Myocyte (in vitro differentiated cells): ENCODE measurements at regions not wholly inside any gene's neighbourhood (a gene's known extent, or its start where the extent isn't known, plus 50 kb on each side); places are given as distances from the start of the nearest gene placed in this dataset.

ENCODE experiments used
- DNase-seq: peaks from one replicate; pipeline ENCODE4 v3.0.0-alpha.2; 2012; ENCODE audit warnings: low read depth

- no peak for DNase-seq
These were observed 322.9 kb downstream of the NFIB start for GRCh38 chr9:13990994-13991393.

GRCh38 chr9:13990331-13990730 lies 323.6 kb downstream of the NFIB start:
- peak; percentile 52 for DNase-seq

- no peak for DNase-seq
These were observed 325.0 kb downstream of the NFIB start for GRCh38 chr9:13988944-13989343.

- DNase-seq, result no peak
These were observed 330.3 kb downstream of the NFIB start for GRCh38 chr9:13983607-13984006.

- no peak for DNase-seq
These were observed 334.0 kb downstream of the NFIB start for GRCh38 chr9:13979941-13980318.

- DNase-seq, result no peak
These were observed 338.2 kb downstream of the NFIB start for GRCh38 chr9:13975611-13976290.

- DNase-seq, result peak; percentile 88
These were observed 339.1 kb downstream of the NFIB start for GRCh38 chr9:13974891-13975290.

- DNase-seq, result no peak
These were observed 341.8 kb downstream of the NFIB start for GRCh38 chr9:13971966-13972655.

- DNase-seq, result no peak
These were observed 342.5 kb downstream of the NFIB start for GRCh38 chr9:13971415-13971814.

- DNase-seq, result no peak
These were observed 343.5 kb downstream of the NFIB start for GRCh38 chr9:13970426-13970825.

GRCh38 chr9:13970018-13970417 lies 343.9 kb downstream of the NFIB start:
- no peak for DNase-seq

GRCh38 chr9:13967438-13967837 lies 346.5 kb downstream of the NFIB start:
- DNase-seq, result no peak

GRCh38 chr9:13967011-13967410 lies 346.9 kb downstream of the NFIB start:
- no peak for DNase-seq

GRCh38 chr9:13963005-13963653 lies 350.8 kb downstream of the NFIB start:
- DNase-seq, result peak; percentile 52

GRCh38 chr9:13962006-13962405 lies 351.9 kb downstream of the NFIB start:
- DNase-seq, result no peak

GRCh38 chr9:13960011-13960765 lies 353.8 kb downstream of the NFIB start:
- DNase-seq, result no peak

- no peak for DNase-seq
These were observed 355.3 kb downstream of the NFIB start for GRCh38 chr9:13958672-13959071.

- DNase-seq, result no peak
These were observed 356.9 kb downstream of the NFIB start for GRCh38 chr9:13957089-13957488.

- DNase-seq, result peak; percentile 69
These were observed 357.8 kb downstream of the NFIB start for GRCh38 chr9:13956107-13956506.

GRCh38 chr9:13952906-13953305 lies 361.0 kb downstream of the NFIB start:
- peak; percentile 94 for DNase-seq

- no peak for DNase-seq
These were observed 365.9 kb downstream of the NFIB start for GRCh38 chr9:13948037-13948436.

GRCh38 chr9:13943176-13943575 lies 370.8 kb downstream of the NFIB start:
- DNase-seq, result no peak
